NB4 (cell line): ENCODE measurements at regions not wholly inside any gene's neighbourhood (a gene's known extent, or its start where the extent isn't known, plus 50 kb on each side); places are given as distances from the start of the nearest gene placed in this dataset.

Experiments used
- CTCF ChIP-seq: IDR thresholded peaks from one replicate; pipeline ENCODE4 v1.5.1; 2012; ENCODE audit warnings: low read depth, low read length
- MAX ChIP-seq: IDR thresholded peaks from 2 replicates; pipeline ENCODE4 v1.6.1; 2011; ENCODE audit warnings: low read depth, low read length
- MYC ChIP-seq: IDR thresholded peaks from 2 replicates; pipeline ENCODE4 v1.6.1; 2011; ENCODE audit warnings: low read depth, low read length
- POLR2A ChIP-seq: IDR thresholded peaks from 2 replicates; pipeline ENCODE4 v1.6.1; 2011; ENCODE audit warnings: mild to moderate bottlenecking; ENCODE audit not compliant: insufficient read length; ENCODE audit errors: extremely low read depth

GRCh38 chr3:80114694-80115093 is 346.9 kb upstream of the ROBO1 start:
- TF ChIP-seq POLR2A (no peak), CTCF (no peak), MAX (no peak), MYC (no peak)
